NCI-H2171 treated with DMSO at 0.1 percent for 48 hours (cell line): ENCODE measurements at regions not wholly inside any gene's neighbourhood (a gene's known extent, or its start where the extent isn't known, plus 50 kb on each side); places are given as distances from the start of the nearest gene placed in this dataset.

ENCODE experiments used
- DNase-seq: peaks from one replicate; lab custom pipeline; 2025; lab: John Stamatoyannopoulos, UW

- DNase-seq, result no peak
Measured at GRCh38 chr7:80984619-80985018, 65.8 kb upstream of the SEMA3C start.

- no peak for DNase-seq
Measured at GRCh38 chr7:80981405-80981804, 62.6 kb upstream of the SEMA3C start.

GRCh38 chr7:80977751-80978150, 58.9 kb upstream of the SEMA3C start:
- no peak for DNase-seq

GRCh38 chr7:80974396-80975358, 55.8 kb upstream of the SEMA3C start:
- DNase-seq, result no peak

GRCh38 chr7:80971225-80971624, 52.4 kb upstream of the SEMA3C start:
- no peak for DNase-seq
